Thoracic aorta (tissue), 2 donors: ENCODE measurements at regions not wholly inside any gene's neighbourhood (a gene's known extent, or its start where the extent isn't known, plus 50 kb on each side); places are given as distances from the start of the nearest gene placed in this dataset.

ENCODE experiments used
- ATAC-seq: fragments of 150-250 bp; one replicate; pipeline ENCODE4 v1.8.0; 2017; ENCODE audit warnings: low read depth; ENCODE audit not compliant: insufficient number of reproducible peaks, low FRiP score
- DNase-seq: peaks from one replicate; pipeline ENCODE4 v3.0.0-alpha.2; 2020; ENCODE audit warnings: low spot score
- H3K27ac ChIP-seq, 2 donors: fragments of 200-600 bp; sonication (generic); 1 replicate in 1 of 2; 2 replicates in 1 of 2; pipeline ENCODE4 v1.5.1; 2016; ENCODE audit warnings: mild to moderate bottlenecking in 2 of 2, moderate library complexity in 2 of 2
- H3K27me3 ChIP-seq: fragments of 200-600 bp; sonication (generic); replicated peaks from 2 replicates; pipeline ENCODE4 v1.6.0; 2016; ENCODE audit warnings: mild to moderate bottlenecking; ENCODE audit not compliant: insufficient read depth
- H3K36me3 ChIP-seq: fragments of 200-600 bp; sonication (generic); one replicate; pipeline ENCODE4 v1.5.1; 2016
- H3K4me1 ChIP-seq, 2 donors: fragments of 200-600 bp; sonication (generic); 1 replicate in 1 of 2; 2 replicates in 1 of 2; pipeline versions ENCODE4 v1.5.1 to v1.6.0; 2016; ENCODE audit warnings: low read depth in 2 of 2, mild to moderate bottlenecking in 1 of 2; ENCODE audit not compliant: control insufficient read depth in 1 of 2
- H3K4me3 ChIP-seq: fragments of 200-600 bp; sonication (generic); 2 replicates; pipeline ENCODE4 v1.5.1; 2016; ENCODE audit warnings: mild to moderate bottlenecking
- H3K9me3 ChIP-seq: fragments of 200-600 bp; sonication (generic); 2 replicates; pipeline ENCODE4 v1.5.1; 2016
- TF ChIP-seq, protein P1 (sequence below): fragments of 200-600 bp; sonication (generic); IDR thresholded peaks from one replicate; pipeline ENCODE4 v1.5.1; 2019; ENCODE audit warnings: antibody characterized with exemption

DNA sequence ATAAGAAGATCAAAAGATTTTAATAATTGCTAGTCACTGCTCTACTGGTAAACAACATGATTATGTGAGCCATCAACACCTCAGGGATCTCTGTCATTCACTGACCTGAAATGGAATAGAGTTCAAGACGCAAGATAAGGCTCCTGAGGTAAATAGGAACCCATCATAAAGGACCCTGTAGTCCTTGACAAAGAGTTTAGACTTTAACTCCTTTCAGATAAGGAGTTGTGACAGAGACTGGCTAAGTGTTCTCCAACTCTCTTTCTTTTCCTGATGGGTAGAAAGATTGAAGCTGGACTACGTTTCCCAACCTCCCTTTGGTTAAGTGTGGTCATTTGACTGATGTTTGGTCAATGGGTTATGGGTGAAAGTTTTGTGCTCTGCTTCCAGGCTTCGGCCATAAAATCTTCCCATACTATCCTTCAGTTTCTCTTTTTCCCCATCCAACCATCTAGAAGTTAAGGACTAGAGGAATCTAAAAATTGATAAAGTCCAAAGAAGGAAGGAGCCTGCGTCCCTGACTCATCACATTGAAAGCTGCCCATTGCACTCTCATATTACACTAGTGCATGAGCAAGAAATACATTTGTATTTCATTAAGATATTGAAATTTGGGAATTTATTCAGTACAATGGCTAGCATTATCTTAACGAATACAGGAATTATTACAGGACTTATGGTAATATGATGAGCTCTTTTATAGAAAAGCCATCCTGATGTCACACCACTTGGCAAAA lies 293.7 kb upstream of the ACVR2A start:
- TF ChIP-seq, protein P1, sequence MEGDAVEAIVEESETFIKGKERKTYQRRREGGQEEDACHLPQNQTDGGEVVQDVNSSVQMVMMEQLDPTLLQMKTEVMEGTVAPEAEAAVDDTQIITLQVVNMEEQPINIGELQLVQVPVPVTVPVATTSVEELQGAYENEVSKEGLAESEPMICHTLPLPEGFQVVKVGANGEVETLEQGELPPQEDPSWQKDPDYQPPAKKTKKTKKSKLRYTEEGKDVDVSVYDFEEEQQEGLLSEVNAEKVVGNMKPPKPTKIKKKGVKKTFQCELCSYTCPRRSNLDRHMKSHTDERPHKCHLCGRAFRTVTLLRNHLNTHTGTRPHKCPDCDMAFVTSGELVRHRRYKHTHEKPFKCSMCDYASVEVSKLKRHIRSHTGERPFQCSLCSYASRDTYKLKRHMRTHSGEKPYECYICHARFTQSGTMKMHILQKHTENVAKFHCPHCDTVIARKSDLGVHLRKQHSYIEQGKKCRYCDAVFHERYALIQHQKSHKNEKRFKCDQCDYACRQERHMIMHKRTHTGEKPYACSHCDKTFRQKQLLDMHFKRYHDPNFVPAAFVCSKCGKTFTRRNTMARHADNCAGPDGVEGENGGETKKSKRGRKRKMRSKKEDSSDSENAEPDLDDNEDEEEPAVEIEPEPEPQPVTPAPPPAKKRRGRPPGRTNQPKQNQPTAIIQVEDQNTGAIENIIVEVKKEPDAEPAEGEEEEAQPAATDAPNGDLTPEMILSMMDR, result no peak
- no peaks in the 10 kb centered on the region for H3K9me3 ChIP-seq
- no peak for ATAC-seq

DNA sequence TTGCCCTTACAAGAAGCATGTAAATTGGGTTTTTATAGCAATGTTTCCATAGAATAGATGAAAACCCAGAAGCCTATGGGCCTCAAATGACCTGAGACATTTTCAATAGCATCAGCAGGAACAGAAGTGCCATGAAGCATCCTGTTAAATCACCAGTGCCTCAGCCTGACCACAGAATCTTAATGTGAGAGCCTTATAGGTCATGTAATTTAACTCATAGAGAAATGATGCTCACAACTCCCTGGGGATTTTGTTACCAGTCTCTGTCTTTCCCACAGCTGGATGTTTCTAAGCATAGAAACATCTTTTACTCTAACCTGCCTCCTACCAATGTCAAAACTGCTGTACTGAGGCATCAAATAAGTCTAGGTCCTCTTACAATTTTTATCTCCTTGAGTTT lies 295.8 kb upstream of the ACVR2A start:
- no peaks in the 10 kb centered on the region for H3K27me3 ChIP-seq
- H3K9me3 ChIP-seq, result no peaks in the 10 kb centered on the region
- no peaks in the 10 kb centered on the region for H3K36me3 ChIP-seq
- H3K4me1 ChIP-seq, result no peaks in the 10 kb centered on the region
- H3K27ac ChIP-seq, result no peak overlapping the region
- no peak overlapping the region for H3K4me3 ChIP-seq
- DNase-seq (no peak), ATAC-seq (no peak)
- TF ChIP-seq, protein P1, result no peak

More for the DNA sequence above, 293.7 kb upstream of the ACVR2A start:
- no peak overlapping the region for H3K4me3 ChIP-seq
- DNase-seq, result no peak
- no peaks in the 10 kb centered on the region for H3K27me3 ChIP-seq
- no peaks in the 10 kb centered on the region for H3K4me1 ChIP-seq
- no peaks in the 10 kb centered on the region for H3K36me3 ChIP-seq
- H3K27ac ChIP-seq, result no peak overlapping the region

DNA sequence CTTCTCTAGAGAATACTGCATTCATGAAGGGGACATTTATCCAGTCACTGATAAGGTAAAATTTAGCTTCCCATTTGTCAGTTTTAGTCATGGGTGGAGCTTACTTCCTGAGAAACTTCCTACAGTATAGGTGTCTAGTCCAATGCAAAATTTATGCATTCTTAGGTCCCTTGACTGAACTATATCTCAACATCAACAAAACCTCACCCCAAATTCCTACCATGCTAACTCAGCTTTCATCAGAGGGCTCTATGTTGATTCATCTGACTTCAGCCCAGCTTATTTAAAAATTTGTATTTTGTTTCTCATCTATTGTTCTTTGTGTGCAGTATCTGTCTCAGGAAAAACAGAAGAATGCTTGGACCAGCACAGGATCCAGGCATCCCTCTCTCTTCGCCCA lies 296.4 kb upstream of the ACVR2A start:
- no peak overlapping the region for H3K27ac ChIP-seq
- no peak for DNase-seq
- no peaks in the 10 kb centered on the region for H3K9me3 ChIP-seq
- no peaks in the 10 kb centered on the region for H3K4me1 ChIP-seq
- no peak overlapping the region for H3K4me3 ChIP-seq
- no peaks in the 10 kb centered on the region for H3K36me3 ChIP-seq
- TF ChIP-seq, protein P1, result no peak
- no peaks in the 10 kb centered on the region for H3K27me3 ChIP-seq
- ATAC-seq, result no peak

DNA sequence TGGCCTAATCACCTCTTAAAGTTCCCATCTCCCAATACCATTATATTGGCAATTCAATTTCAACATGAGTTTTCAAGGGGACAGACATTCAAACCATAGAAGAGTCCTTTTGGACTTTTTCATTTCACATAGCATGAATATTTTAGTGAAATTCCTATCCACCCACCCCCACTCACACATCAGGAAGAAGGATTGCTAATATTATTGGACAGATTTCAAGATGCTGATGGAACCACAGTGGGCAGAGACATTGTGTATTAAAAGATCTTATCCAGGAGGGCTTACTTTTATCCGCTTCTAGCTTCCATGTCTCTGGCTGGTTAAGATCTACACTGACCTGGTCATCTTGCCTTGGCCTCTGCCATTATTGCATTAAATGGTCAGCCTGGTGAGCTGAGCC lies 297.4 kb upstream of the ACVR2A start:
- no peak for ATAC-seq
- TF ChIP-seq, protein P1, result no peak
- Histone ChIP-seq H3K36me3 (no peaks in the 10 kb centered on the region), H3K27ac (no peak overlapping the region), H3K27me3 (no peaks in the 10 kb centered on the region), H3K4me3 (no peak overlapping the region), H3K4me1 (no peaks in the 10 kb centered on the region), H3K9me3 (no peaks in the 10 kb centered on the region)
- no peak for DNase-seq

DNA sequence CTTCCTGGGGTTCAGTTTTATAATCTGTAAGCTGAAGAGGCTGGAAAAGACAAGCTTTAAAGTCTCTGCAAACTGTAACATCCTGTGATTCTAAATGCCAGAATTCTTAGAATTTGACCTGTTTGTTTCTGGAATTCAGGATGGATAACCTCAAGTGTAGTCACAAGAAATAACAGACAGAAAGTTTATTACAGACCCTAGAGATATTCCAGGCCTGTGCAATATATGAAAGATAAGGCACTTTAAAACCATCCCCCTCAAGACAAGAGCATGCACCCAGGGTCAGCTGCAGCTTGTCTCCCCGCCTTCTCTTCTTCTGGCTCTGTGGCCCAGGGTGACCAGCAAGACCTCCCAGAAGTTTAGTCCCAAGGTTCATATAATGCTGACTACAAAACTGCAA lies 298.7 kb upstream of the ACVR2A start:
- no peaks in the 10 kb centered on the region for H3K27me3 ChIP-seq
- H3K27ac ChIP-seq, result no peak overlapping the region
- H3K36me3 ChIP-seq, result no peaks in the 10 kb centered on the region
- DNase-seq, result no peak
- H3K4me3 ChIP-seq, result no peak overlapping the region
- H3K9me3 ChIP-seq, result no peaks in the 10 kb centered on the region
- TF ChIP-seq, protein P1, result no peak
- no peak for ATAC-seq
- H3K4me1 ChIP-seq, result no peaks in the 10 kb centered on the region
